GM13977 (cell line): ENCODE measurements at regions not wholly inside any gene's neighbourhood (a gene's known extent, or its start where the extent isn't known, plus 50 kb on each side); places are given as distances from the start of the nearest gene placed in this dataset.

Source experiments
- DNase-seq: peaks from one replicate; pipeline ENCODE4 v3.0.0; 2012; ENCODE audit warnings: low spot score
- CTCF ChIP-seq: IDR thresholded peaks from 2 replicates; pipeline ENCODE4 v1.5.1; 2012; ENCODE audit warnings: mild to moderate bottlenecking, control low read depth; ENCODE audit not compliant: insufficient read depth; ENCODE audit errors: extremely low read depth, missing control alignments
- in situ Hi-C: fragments of 300-500 bp; cut with MboI; formaldehyde crosslinking; loops from one replicate; pipeline ENCODE4 v1.12.0; 2022; ENCODE audit warnings: low sequenced_read_pairs, low pct_unique_long_range_greater_than_20kb, mixed read lengths, inconsistent platforms; ENCODE audit not compliant: unreplicated experiment

- no peak for DNase-seq
- in situ Hi-C loops = no loop called here
- no peak for TF ChIP-seq CTCF
Observed at GRCh38 chr1:71203241-71203640, 122.4 kb upstream of the ZRANB2 start.

GRCh38 chr1:71200503-71200902, 119.7 kb upstream of the ZRANB2 start:
- TF ChIP-seq CTCF = no peak
- DNase-seq = no peak
- in situ Hi-C loops = no loop called here

- DNase-seq = no peak
- no peak for TF ChIP-seq CTCF
- in situ Hi-C loops = no loop called here
Observed at GRCh38 chr1:71196685-71197084, 115.8 kb upstream of the ZRANB2 start.

- no peak for DNase-seq
- in situ Hi-C loops = no loop called here
- TF ChIP-seq CTCF = no peak
Observed at GRCh38 chr1:71193153-71193552, 112.3 kb upstream of the ZRANB2 start.

- in situ Hi-C loops = no loop called here
- DNase-seq = no peak
- TF ChIP-seq CTCF = no peak
Observed at GRCh38 chr1:71191520-71191919, 110.7 kb upstream of the ZRANB2 start.

GRCh38 chr1:71190843-71191242, 110.0 kb upstream of the ZRANB2 start:
- no peak for DNase-seq
- TF ChIP-seq CTCF = no peak

GRCh38 chr1:71184410-71184809, 103.6 kb upstream of the ZRANB2 start:
- in situ Hi-C loops = no loop called here
- TF ChIP-seq CTCF = no peak
- DNase-seq = no peak

More at GRCh38 chr1:71190843-71191242, 110.0 kb upstream of the ZRANB2 start:
- in situ Hi-C loops = no loop called here
